ENCODE measurements at regions not wholly inside any gene's neighbourhood (a gene's known extent, or its start where the extent isn't known, plus 50 kb on each side); places are given as distances from the start of the nearest gene placed in this dataset.
"Not testable (repeated sequence)": the region's sequence is repeated elsewhere in the genome, so short reads cannot be mapped to it uniquely, and the experiment has no call there.

GRCh38 chr2:180695586-180696401, 284.6 kb upstream of the UBE2E3 start:
- no peak for DNase-seq

- DNase-seq, result peak; percentile 46
Measured at GRCh38 chr2:180694445-180695421, 285.7 kb upstream of the UBE2E3 start.

GRCh38 chr2:180692322-180692721, 288.1 kb upstream of the UBE2E3 start:
- no peak for DNase-seq

GRCh38 chr2:180691855-180692223, 288.6 kb upstream of the UBE2E3 start:
- not testable (repeated sequence) for DNase-seq

- not testable (repeated sequence) for DNase-seq
Measured at GRCh38 chr2:180691186-180691854, 289.1 kb upstream of the UBE2E3 start.

GRCh38 chr2:180690611-180691010, 289.8 kb upstream of the UBE2E3 start:
- DNase-seq, result no peak

- DNase-seq, result no peak
Measured at GRCh38 chr2:180682871-180683270, 297.5 kb upstream of the UBE2E3 start.

- no peak for DNase-seq
Measured at GRCh38 chr2:180679693-180680092, 300.7 kb upstream of the UBE2E3 start.

- no peak for DNase-seq
Measured at GRCh38 chr2:180678625-180678972, 301.8 kb upstream of the UBE2E3 start.

- DNase-seq, result no peak
Measured at GRCh38 chr2:180677930-180678624, 302.3 kb upstream of the UBE2E3 start.

- DNase-seq, result no peak
Measured at GRCh38 chr2:180677200-180677599, 303.2 kb upstream of the UBE2E3 start.

- DNase-seq, result no peak
Measured at GRCh38 chr2:180676520-180677025, 303.8 kb upstream of the UBE2E3 start.

- DNase-seq, result no peak
Measured at GRCh38 chr2:180675170-180675569, 305.2 kb upstream of the UBE2E3 start.

GRCh38 chr2:180672377-180672776, 308.0 kb upstream of the UBE2E3 start:
- no peak for DNase-seq

GRCh38 chr2:180670302-180671003, 310.0 kb upstream of the UBE2E3 start:
- DNase-seq, result no peak

- DNase-seq, result no peak
Measured at GRCh38 chr2:180669016-180669415, 311.4 kb upstream of the UBE2E3 start.

- DNase-seq, result no peak
Measured at GRCh38 chr2:180664507-180664906, 315.9 kb upstream of the UBE2E3 start.

- peak; percentile 73 for DNase-seq
Measured at GRCh38 chr2:180662941-180663471, 317.4 kb upstream of the UBE2E3 start.

GRCh38 chr2:180662521-180662920, 317.9 kb upstream of the UBE2E3 start:
- DNase-seq, result peak; percentile 26

- DNase-seq, result peak; percentile 66
Measured at GRCh38 chr2:180661686-180662030, 318.7 kb upstream of the UBE2E3 start.

Data from skin of body (tissue), 1 donor.